H1 (cell line): ENCODE measurements at regions not wholly inside any gene's neighbourhood (a gene's known extent, or its start where the extent isn't known, plus 50 kb on each side); places are given as distances from the start of the nearest gene placed in this dataset.

Source experiments
- CTCF ChIP-seq, 3 experiments: IDR thresholded peaks; 1 replicate in 2 of 3; 2 replicates in 1 of 3; pipeline versions ENCODE4 v1.5.1 to v1.6.1; 2011; ENCODE audit warnings: low read length in 3 of 3, mild to moderate bottlenecking in 3 of 3, inconsistent platforms in 2 of 3, low read depth in 1 of 3, moderate library complexity in 1 of 3; ENCODE audit not compliant: insufficient read depth in 1 of 3; ENCODE audit errors: control extremely low read depth in 1 of 3
- JUN ChIP-seq: IDR thresholded peaks from 2 replicates; pipeline ENCODE4 v1.6.1; 2011; ENCODE audit warnings: low read depth, mild to moderate bottlenecking, improper control_type of control experiment, low read length
- KDM5A ChIP-seq: fragments of 200-600 bp; IDR thresholded peaks from 2 replicates; pipeline ENCODE4 v1.7.1; 2012; ENCODE audit warnings: mild to moderate bottlenecking, low read length, inconsistent platforms, mixed read lengths
- MAX ChIP-seq: IDR thresholded peaks from 2 replicates; pipeline ENCODE4 v1.6.1; 2012; ENCODE audit warnings: inconsistent platforms
- NRF1 ChIP-seq: IDR thresholded peaks from 2 replicates; pipeline ENCODE4 v1.6.1; 2011; ENCODE audit warnings: mild to moderate bottlenecking, low read depth, low read length, improper control_type of control experiment
- POLR2A ChIP-seq, 2 experiments: IDR thresholded peaks; 1 replicate in 1 of 2; 2 replicates in 1 of 2; pipeline ENCODE4 v1.6.1; 2011; ENCODE audit warnings: low read depth in 2 of 2, low read length in 2 of 2, mild to moderate bottlenecking in 2 of 2; ENCODE audit errors: control extremely low read depth in 1 of 2
- POLR2AphosphoS5 ChIP-seq: IDR thresholded peaks from 2 replicates; pipeline ENCODE4 v1.6.1; 2011; ENCODE audit warnings: low read depth, low read length
- RAD21 ChIP-seq, 2 experiments: IDR thresholded peaks in 1 of 2; conservative IDR thresholded peaks in 1 of 2; 2 replicates each; pipeline ENCODE4 v1.6.1; 2011; ENCODE audit warnings: low read depth in 2 of 2, low read length in 2 of 2, improper control_type of control experiment in 1 of 2, inconsistent platforms in 1 of 2, mild to moderate bottlenecking in 1 of 2, moderate library complexity in 1 of 2

GRCh38 chr11:128305588-128305987, 281.8 kb downstream of the ETS1 start:
- no peak for TF ChIP-seq POLR2AphosphoS5
- TF ChIP-seq RAD21 (IDR thresholded peaks at IDR 0.05 in 1 of 2, conservative IDR thresholded peaks at IDR 0.05 in 1 of 2; ENCODE audit: low read depth in 2 of 2, low read length in 2 of 2): no peak
- TF ChIP-seq CTCF (IDR thresholded peaks at IDR 0.05; ENCODE audit: control extremely low read depth in 1 of 3, insufficient read depth in 1 of 3, low read depth in 1 of 3, low read length in 3 of 3): no peak
- TF ChIP-seq POLR2A (IDR thresholded peaks at IDR 0.05; ENCODE audit: control extremely low read depth in 1 of 2, low read depth in 2 of 2, low read length in 2 of 2): no peak
- no peak for TF ChIP-seq KDM5A
- no peak for TF ChIP-seq MAX
- no peak for TF ChIP-seq NRF1
- TF ChIP-seq JUN: no peak
